Medulla oblongata (tissue), 1 donor: ENCODE measurements at regions not wholly inside any gene's neighbourhood (a gene's known extent, or its start where the extent isn't known, plus 50 kb on each side); places are given as distances from the start of the nearest gene placed in this dataset.

ENCODE experiments used
- DNase-seq: peaks from one replicate; pipeline ENCODE4 v3.0.0-alpha.2; 2015; ENCODE audit errors: extremely low spot score

DNA sequence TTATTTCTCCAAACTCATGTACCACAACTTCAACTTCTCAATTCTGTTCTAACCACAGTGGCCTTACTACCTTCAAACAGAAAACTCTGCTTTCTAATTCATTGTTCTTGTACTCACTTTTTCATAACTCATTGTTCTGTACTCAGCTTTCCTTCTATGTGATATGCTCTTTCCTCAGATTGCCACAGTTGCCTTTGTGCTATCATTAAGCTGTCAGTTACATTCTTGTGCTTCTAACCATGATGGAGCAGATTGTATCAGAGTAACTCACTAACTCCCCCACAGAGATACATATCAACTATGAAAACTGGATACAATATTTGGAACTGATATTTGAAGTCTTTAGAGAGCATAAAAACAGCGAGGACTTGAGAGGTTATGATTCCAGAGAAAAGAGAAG, 1213.7 kb downstream of the KCNT2 start:
- DNase-seq, result no peak

DNA sequence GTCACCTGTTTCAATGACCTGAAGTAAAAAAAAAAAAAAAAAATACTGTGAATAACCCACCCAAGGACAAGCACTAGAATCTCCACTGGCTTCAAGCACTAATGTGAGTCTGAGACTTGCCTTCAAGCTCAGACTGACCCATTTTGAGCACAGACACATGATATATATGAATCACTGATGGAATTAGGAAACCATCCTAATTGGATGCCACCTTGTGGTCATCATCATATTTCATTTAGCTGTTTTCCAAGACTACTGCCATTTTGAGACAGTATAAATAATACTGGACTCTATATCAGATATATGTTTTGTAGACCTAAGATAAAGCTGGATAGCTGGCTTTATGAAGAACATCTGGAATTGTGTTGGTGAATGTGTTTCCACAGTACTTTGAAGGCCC, 1232.0 kb downstream of the KCNT2 start:
- DNase-seq, result no peak

DNA sequence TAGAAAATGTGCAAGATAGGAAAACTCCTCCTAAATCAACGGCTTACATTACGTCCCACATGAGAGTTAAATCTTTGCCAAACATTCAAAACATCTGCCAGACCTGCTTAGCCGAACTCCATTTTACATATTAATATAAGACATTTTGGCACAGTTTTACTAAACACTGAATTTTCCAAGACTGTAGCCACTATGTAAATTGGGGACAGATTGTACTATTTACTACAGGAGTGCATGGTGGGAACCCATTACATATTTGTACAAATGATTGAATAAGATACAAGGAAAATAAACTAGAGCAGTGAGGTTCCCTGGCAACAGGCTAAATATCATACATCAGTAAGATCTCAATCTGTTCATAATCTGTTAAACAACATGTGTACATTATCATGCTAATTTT, 1234.4 kb downstream of the KCNT2 start:
- DNase-seq, result no peak

DNA sequence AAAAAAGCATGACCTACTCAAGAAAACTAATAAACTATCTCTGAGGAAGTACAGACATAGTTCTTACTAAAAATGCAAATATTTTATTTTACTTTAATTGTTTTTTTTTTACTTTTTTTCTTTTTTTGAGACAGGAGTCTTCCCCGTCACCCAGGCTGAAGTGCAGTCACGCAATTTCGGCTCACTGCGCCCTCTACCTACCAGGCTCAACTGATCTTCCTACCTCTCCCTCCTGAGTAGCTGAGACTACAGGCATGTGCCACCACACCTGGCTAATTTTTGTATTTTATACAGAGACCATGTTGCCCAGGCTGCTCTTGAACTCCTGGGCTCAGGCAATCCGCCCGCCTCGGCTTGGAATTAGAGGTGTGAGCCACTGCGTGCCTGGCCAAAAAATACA, 1263.1 kb downstream of the KCNT2 start:
- no peak for DNase-seq

DNA sequence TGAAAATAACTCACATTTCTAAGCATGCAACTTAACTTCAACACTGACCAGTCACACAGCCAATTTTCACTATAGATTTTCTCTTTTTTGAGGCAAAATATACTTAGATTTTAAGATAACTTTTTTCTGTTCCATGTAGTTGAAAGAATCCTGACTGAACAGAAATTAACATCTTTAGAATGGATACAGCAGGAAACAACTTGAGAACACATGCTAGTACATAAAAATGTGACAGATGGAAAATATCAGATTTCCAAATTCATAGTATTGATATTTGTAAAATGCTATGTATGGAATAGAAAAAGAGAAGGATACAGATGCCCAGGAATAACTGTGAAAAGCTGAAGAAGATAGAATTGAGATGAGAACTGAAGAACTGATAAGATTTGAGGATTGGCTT, 1270.6 kb downstream of the KCNT2 start:
- DNase-seq, result no peak

DNA sequence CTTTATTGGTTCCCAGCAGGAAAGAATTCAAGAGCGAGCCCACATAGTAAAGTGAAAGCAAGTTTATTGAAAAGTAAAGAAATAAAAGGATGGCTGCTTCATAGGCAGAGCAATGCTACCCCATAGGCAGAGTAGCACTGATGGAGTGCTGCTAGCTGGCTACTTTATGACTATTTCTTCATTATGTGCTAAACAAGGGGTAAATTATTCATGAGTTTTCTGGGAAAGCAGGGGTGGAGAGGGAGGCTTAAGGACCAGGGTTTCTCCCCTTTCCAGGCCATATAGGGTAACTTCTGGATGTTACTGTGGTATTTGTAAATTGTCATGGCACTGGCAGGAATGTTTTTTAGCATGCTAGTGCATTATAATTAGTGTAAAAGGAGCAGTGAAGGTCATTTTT, 1271.4 kb downstream of the KCNT2 start:
- no peak for DNase-seq

DNA sequence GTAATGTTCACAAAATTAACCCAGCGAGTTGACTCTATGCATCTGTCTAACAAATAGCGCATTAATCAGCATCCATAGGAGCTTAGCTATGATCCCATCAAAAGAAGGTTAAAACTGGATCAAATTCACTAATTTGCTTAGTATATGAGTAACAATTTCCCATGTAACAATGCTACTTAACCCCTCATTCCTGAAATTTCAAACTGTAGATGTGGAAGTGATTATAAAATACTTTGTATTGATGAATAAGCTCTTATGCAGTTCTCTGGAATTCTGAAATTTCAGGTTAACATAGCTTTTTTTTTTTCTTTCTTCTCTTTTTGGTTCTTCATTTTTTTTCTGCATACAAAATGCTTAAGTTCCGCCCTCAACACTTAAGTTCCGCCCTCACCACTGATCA, 1272.7 kb downstream of the KCNT2 start:
- DNase-seq, result no peak

DNA sequence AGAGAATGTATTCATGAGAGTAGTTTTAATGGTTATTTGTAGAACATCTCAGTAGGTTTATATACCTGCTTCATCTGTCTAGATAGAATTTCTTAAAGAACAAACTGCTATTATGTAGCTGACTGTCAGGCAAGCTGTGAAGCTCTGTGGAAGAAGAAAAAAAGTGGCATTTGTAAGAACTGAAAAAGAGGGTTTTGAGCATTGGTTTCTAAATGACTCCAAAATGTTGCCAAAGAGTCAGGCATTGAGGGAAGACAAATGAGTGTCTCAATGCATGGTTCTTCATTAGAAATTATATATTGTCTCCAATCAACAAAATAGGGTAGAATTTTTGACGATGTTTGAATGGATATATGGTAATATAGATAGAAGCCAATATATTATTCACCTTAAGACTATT, 1276.1 kb downstream of the KCNT2 start:
- no peak for DNase-seq

DNA sequence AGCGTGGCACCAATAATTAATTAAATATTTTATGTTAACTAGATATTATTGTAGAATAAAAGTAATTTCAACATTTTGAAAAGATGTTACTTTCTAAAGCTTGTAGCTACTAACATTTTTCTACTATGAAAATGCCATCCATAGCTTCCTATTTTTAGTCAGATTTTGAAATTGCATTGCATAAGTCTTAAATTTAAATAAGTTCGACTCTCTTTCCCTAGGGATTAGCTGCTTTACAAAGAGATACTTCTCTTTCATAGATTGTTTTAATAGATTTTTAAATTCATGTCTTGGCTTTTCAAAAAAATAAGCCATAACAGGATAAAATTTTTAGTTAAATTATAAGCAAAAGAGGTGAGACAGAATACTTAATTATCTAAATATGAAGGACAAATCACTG, 1279.6 kb downstream of the KCNT2 start:
- no peak for DNase-seq

DNA sequence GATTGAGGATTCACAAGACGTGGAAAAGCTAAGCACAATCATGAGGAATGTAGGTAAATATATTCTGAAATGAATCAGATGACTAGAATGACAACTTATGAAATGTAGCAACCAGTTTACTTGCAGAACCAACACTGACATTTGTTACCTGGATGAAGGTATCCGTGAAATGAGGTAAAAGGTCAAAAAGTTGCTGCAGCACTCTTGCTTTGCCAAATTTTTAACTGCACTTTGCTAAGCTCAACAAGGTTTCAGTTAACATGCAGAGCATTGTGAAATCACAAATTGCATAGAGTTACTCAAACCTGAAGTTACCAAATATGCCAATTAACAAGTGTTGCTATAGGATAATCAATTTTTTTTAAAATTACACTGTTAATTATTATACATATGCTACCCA, 1280.1 kb downstream of the KCNT2 start:
- DNase-seq, result no peak

DNA sequence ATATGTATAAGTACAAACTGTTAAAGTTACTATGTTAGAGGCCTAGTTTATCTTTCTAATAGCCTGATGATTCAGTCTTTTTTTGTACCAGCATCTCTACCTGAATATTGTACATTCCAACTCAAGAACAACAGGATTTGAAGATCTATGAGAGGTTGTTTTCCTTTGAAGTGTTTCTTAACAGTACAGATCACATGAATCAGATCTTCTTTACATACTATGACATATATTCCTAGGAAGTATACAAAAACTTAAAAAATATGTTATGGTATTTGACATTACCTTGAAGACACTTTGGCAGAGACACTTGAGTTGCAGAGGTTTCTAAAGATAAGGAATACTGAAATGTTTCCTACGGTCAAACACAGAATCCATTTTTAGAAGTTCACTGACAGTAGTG, 1280.9 kb downstream of the KCNT2 start:
- no peak for DNase-seq

DNA sequence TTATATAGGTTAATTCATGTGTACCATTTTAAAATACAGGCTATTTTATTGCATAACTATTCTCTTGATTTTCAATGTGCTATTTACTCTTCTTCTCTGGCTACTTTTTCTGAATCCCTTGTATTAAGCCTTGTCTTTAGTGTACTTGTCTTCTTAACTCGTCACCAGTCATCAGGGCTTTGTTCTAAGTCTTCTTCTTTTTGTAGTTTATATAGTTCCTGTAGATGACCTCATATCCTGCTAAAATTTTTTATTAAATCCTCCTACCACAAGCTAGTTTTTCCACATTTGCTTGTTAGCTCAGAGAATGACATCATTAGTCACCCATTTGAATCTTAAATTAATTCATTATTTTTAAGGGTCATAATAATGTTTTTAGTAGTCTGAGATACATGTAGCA, 1281.9 kb downstream of the KCNT2 start:
- DNase-seq, result no peak

DNA sequence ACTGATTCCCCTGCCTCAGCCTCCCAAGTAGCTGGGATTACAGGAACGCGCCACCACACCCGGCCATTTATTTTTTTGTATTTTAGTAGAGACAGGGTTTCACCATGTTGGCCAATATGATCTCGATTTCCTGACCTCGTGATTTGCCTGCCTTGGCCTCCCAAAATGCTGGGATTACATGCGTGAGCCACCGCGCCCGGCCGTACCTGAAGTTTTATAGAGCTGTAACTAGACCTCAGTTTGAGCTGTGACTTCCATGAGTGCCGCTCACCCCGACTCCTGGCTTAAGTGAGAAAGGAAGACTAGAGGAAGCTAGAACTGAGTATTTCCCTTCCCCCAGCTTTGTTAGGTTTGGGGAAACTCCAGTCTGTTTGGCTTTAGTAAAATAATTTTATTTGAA, 1283.1 kb downstream of the KCNT2 start:
- DNase-seq, result no peak

DNA sequence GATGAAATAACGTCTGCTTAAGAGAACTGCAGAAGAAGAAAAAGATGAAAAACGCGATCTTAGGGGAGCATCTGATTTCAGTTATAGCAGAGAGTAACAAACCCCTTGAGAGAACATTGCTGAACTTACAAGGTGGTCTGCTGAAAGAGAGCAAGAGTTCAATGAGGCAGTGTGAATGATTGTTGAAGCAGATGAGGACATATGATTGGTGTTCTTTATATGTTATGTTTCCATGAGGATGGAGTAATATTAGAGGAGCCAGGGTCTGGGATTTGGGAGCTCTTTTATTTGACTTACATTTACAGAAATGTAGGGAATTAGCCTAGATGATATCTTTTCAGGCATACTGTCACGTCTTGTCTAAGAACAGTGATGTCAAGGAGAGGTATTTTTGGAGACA, 1302.0 kb downstream of the KCNT2 start:
- DNase-seq, result no peak

DNA sequence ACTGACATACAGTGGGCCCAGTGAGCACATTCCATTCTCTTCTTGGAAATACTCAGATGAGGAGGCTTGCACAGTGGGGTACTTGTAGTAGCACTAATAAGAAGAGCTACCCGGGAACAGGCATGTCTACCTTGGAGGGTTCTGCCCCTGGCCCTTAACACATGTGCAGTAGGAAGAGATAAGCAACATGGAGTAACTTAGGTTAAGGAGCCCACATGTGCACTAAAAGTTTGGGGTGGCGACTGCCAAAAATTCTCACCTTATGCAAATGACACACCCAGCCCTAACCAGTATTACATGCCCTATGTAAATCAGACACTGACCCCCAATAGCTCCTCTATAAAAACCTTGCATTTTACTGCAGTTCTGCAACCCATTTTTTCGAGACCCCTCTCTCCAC, 1313.3 kb downstream of the KCNT2 start:
- DNase-seq, result no peak

DNA sequence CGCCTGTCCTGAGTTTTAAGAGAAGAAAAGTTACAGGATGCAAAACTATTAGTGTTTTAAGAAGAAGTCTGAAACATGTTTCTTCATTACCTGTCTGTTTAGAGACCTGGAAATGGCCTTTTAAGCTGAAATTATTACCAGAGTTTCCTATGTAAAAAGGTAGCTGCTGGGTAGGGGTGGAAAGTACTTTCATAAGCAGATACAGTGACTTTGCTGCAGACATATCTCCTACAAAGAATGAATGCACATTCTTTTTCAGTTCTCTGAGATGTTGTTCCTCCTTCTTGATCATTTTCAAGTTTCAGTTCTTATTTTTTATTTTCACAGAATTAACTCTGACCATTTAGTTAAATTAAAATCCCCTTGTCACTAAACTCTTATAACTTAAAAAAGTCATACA, 1329.6 kb downstream of the KCNT2 start:
- no peak for DNase-seq

DNA sequence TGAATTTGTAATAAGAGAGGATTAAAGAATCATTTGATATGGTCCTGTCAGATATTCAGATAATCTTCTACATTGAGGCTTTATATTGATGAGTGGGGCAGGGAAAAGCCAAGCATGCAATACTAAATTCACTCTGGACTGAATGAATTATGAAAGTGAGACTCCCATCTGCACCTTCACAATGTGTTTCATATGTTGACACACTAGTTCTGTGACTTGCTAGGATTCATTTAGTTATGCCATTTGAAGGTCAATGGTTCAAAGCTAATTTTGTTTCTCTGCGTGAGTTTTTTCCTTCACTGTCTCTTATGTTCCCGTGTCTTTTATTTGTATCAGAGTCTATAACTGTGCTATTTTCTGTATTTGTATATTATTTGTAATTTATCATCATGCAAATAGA, 1332.5 kb downstream of the KCNT2 start:
- no peak for DNase-seq

DNA sequence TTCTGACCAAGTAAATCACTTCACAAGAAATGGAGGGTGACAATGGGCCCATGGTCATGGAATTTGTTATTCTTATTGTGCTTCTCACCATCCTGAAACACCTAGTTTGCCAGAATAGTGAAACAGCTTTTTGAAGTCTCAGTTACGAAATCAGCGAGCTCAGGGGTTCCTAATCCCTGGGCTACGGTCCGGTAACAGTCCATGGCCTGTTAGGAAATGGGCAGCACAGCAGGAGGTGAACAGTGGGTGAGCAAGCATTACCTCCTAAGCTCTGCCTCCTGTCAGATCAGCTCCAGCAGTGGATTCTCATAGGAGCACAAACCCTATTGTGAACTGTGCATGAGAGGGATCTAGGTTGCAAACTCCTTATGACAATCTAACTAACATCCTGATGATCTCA, 1356.3 kb downstream of the KCNT2 start:
- no peak for DNase-seq

DNA sequence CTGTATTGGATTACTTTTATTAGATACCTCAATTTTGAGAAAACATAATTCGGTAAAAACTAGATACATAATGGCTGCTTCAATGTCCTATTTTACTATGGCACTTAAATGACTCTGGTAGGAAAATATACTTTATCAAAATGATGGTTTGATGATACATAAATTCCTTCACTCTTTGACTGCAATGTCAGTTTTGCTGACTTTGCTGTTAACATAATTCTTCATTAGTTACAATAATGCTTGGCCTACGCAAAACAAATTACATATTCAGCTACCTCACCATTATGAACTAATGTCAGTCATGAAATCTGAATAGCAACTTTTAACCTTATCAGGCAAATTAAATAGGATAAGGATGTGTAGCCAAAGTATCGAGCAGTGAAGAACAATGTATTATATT, 1364.7 kb downstream of the KCNT2 start:
- no peak for DNase-seq

DNA sequence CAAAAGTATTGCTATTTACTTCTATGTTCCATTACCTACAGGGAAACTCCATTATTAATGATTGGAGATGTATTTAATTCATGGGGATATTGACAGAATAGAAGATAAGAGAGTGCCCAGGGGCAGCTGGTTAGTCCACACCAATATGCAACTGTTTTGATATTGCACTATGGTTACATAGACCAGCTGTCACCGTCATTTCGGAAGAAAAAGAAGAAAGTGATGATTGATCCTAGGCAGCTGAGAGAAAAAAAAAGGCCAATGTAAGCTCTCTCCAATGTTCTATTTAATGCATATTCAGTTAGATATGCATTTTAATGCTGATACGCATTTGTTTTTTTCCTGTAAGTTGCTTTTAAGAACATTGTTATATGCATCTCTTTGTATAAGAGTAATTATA, 1367.2 kb downstream of the KCNT2 start:
- DNase-seq, result no peak

DNA sequence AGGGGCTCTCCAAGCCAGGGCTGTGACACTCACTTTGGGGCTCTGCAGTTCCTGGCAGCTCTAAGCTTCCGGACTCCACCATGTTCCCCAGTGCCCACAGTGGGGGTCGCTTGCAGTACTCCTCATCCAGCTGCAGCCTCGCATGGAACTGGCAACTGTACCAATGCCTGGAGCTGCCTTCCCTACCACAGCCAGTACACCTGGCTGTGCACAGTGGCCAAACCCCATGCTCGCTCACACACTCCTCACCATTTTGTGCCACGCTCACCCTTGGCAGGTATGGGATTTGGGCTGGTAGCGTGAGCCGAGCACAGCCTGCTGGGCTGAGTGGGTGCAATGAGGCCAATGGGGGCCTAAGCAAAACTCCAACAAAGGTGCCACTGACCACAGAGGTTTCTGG, 1369.9 kb downstream of the KCNT2 start:
- no peak for DNase-seq

DNA sequence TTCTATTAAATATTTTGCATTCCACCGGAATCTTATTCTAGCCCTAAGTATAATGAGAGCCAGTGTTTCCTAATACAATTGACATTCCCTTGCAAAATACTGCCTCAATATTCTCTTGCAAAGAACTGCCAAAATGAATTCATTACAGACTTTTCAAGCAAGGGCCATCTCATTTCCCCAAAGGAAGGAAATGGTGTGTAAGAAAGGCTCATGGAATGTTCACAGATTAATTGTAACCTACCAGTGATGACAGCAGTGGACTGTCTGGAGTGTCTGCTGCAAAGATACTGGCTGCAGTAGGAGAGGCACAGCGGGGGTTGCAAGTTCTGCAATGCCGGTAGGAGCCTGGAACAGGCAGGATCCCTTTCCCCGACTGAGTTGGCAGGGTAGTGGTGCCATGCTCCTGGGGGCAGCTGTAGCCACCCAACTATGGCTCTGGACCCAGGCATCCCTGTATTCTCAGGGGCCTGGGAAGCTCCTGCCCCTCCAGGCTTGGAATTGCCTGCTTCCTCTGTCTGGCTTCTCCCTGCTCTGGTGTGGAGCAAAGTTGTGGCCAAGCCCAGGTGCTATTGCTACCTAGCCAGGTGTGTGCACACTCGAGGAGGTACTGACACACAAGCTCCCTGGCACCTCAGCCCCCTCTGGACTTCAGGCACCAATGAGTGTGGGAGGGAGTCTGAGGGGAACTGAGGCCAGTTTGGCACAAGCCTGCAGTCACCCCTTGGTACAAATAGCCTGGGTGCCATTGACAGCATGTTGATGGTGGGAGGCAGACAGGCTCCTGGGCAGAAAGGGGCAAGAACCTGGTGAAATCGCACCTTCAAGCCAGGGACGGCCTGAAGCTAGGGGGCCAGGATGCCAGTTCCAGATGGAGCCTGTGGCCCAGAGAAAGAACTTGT, 1371.0 kb downstream of the KCNT2 start:
- no peak for DNase-seq

DNA sequence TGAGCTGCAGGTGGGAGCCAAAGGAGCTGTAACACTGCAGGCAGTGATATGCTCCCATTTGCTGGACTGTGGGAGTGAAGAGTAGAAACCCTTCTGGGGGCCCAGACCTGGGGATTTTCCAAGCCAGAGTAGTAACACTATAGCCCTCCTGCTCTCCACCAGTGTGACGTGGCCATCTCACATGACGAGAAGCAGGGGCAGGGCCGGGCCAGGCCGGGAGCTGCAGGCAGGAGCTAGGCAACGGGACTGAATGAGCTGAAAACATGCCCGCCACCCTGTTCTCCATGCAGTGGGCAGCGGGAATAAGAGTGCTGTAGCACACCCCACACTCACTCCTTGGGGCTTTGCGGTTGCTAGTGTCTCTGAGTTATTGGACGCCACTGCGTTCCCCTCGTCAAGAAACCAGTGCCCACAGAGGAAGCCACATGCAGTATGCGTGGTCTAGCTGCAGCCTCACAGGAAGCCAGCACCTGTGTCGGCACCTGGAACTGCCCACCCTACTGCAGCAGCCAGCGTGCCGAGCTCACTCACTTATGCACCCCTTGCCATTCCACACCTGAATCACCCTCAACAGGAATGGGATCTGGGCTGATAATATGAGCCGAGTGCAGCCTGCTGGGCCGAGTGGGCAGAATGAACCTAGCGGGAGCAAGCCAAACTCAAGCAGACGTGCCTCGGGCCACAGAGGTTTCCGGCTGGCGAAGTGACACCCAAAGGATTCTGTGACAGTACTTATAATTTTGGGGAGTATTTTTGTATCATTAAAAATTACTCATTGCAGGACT, 1389.6 kb downstream of the KCNT2 start:
- DNase-seq, result no peak
